ENCODE measurements at regions not wholly inside any gene's neighbourhood (a gene's known extent, or its start where the extent isn't known, plus 50 kb on each side); places are given as distances from the start of the nearest gene placed in this dataset.

GRCh38 chr9:108035487-108035886, 545.9 kb upstream of the KLF4 start:
- TF ChIP-seq POLR2AphosphoS5 (IDR thresholded peaks at IDR 0.05) (no peak), CTCF (IDR thresholded peaks at IDR 0.05) (no peak), EP300 (IDR thresholded peaks at IDR 0.05) (no peak), POLR2A (IDR thresholded peaks at IDR 0.05) (no peak)
